ENCODE measurements at regions not wholly inside any gene's neighbourhood (a gene's known extent, or its start where the extent isn't known, plus 50 kb on each side); places are given as distances from the start of the nearest gene placed in this dataset.

- Histone ChIP-seq H3K9me3 (ENCODE audit: control insufficient read depth in 2 of 3, insufficient read depth in 1 of 3, low read length in 3 of 3) (no peaks in the 10 kb centered on the region), H3K4me3 (ENCODE audit: low read length in 3 of 3) (peak overlapping the region in 1 of 3 donors; percentile 27), H3K9ac (ENCODE audit: low read length in 3 of 3) (no peak overlapping the region), H3K4me1 (ENCODE audit: control insufficient read depth in 2 of 3, insufficient read depth in 2 of 3, low read depth in 1 of 3, low read length in 3 of 3) (peaks cover 0 to 2% (median 0%) of the 10 kb centered on the region in 3 donors), H3K27ac (ENCODE audit: low read depth in 2 of 2, low read length in 2 of 2) (peak overlapping the region in 1 of 2 donors; percentile 18), H3K27me3 (ENCODE audit: control insufficient read depth, insufficient read depth, low read length) (no peaks in the 10 kb centered on the region), H3K36me3 (ENCODE audit: control insufficient read depth in 2 of 3, insufficient read depth in 3 of 3, low read length in 3 of 3) (no peaks in the 10 kb centered on the region)
- no peak for FAIRE-seq
- peak in 4 of 5 donors; percentile 39 to 74 (median 49) for DNase-seq
- intact Hi-C loops (cut with DNase I): no loop called here
- no peak for TF ChIP-seq CTCF (IDR thresholded peaks at IDR 0.05; ENCODE audit: borderline replicate concordance, extremely low read depth, insufficient read depth)
Measured at GRCh38 chr18:71471963-71472725, 1072.0 kb downstream of the CBLN2 start.

- no peaks in the 10 kb centered on the region for H3K4me1 ChIP-seq (ENCODE audit: control insufficient read depth in 2 of 3, insufficient read depth in 2 of 3, low read depth in 1 of 3, low read length in 3 of 3)
- H3K9me3 ChIP-seq (ENCODE audit: control insufficient read depth in 2 of 3, insufficient read depth in 1 of 3, low read length in 3 of 3): no peaks in the 10 kb centered on the region
- TF ChIP-seq CTCF (IDR thresholded peaks at IDR 0.05; ENCODE audit: borderline replicate concordance, extremely low read depth, insufficient read depth): no peak
- no peak overlapping the region for H3K4me3 ChIP-seq (ENCODE audit: low read length in 3 of 3)
- H3K36me3 ChIP-seq (ENCODE audit: control insufficient read depth in 2 of 3, insufficient read depth in 3 of 3, low read length in 3 of 3): no peaks in the 10 kb centered on the region
- no peak overlapping the region for H3K27ac ChIP-seq (ENCODE audit: low read depth in 2 of 2, low read length in 2 of 2)
- FAIRE-seq (no peak), DNase-seq (peak in 1 of 5 donors; percentile 49)
- no peak overlapping the region for H3K9ac ChIP-seq (ENCODE audit: low read length in 3 of 3)
- H3K27me3 ChIP-seq (ENCODE audit: control insufficient read depth, insufficient read depth, low read length): no peaks in the 10 kb centered on the region
- intact Hi-C loops (cut with DNase I): no loop called here
Measured at GRCh38 chr18:71456206-71456605, 1087.9 kb downstream of the CBLN2 start.

- Histone ChIP-seq H3K9ac (ENCODE audit: low read length in 3 of 3) (no peak overlapping the region), H3K4me3 (ENCODE audit: low read length in 3 of 3) (no peak overlapping the region), H3K27me3 (ENCODE audit: control insufficient read depth, insufficient read depth, low read length) (no peaks in the 10 kb centered on the region), H3K27ac (ENCODE audit: low read depth in 2 of 2, low read length in 2 of 2) (no peak overlapping the region), H3K4me1 (ENCODE audit: control insufficient read depth in 2 of 3, insufficient read depth in 2 of 3, low read depth in 1 of 3, low read length in 3 of 3) (no peaks in the 10 kb centered on the region), H3K9me3 (ENCODE audit: control insufficient read depth in 2 of 3, insufficient read depth in 1 of 3, low read length in 3 of 3) (no peaks in the 10 kb centered on the region), H3K36me3 (ENCODE audit: control insufficient read depth in 2 of 3, insufficient read depth in 3 of 3, low read length in 3 of 3) (no peaks in the 10 kb centered on the region)
- DNase-seq: no peak
- intact Hi-C loops (cut with DNase I): no loop called here
- TF ChIP-seq CTCF (IDR thresholded peaks at IDR 0.05; ENCODE audit: borderline replicate concordance, extremely low read depth, insufficient read depth): no peak
- FAIRE-seq: no peak
Measured at GRCh38 chr18:71450257-71450656, 1093.9 kb downstream of the CBLN2 start.
